SU-DHL-6 (cell line): ENCODE measurements at regions not wholly inside any gene's neighbourhood (a gene's known extent, or its start where the extent isn't known, plus 50 kb on each side); places are given as distances from the start of the nearest gene placed in this dataset.

Experiments
- EZH2phosphoT487 ChIP-seq: fragments of 200-600 bp; sonication (generic), shearing (Covaris generic); conservative IDR thresholded peaks from 2 replicates; pipeline ENCODE4 v1.6.1; 2018; ENCODE audit warnings: mild to moderate bottlenecking, antibody characterized with exemption, low read length, moderate library complexity, mixed read lengths
- TF ChIP-seq, protein P1 (sequence below): fragments of 200-600 bp; sonication (generic); IDR thresholded peaks from one replicate; pipeline ENCODE4 v1.5.1; 2017; ENCODE audit warnings: antibody characterized with exemption, mild to moderate bottlenecking, low read length, moderate library complexity; ENCODE audit not compliant: insufficient read depth, poor library complexity, severe bottlenecking

DNA sequence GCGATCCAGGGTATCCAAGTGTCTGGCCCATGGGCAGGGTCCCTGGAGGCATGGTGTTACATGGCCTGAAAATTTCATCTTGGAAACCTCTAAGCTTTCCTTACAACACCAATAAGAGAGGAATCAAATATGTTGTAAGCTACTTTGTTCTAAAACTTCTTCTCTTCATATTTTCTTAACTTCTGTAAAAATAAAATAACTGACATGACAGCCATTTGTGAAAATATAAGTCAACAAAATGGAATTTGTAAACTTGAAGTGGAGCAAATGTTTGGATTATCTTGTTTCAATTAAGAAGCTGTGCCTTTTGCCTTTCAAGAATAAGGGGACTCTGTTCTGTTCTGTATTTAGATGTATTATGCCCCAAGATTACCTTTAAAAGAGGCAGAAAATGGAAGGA lies 319.7 kb downstream of the LPIN1 start:
- TF ChIP-seq, protein P1, sequence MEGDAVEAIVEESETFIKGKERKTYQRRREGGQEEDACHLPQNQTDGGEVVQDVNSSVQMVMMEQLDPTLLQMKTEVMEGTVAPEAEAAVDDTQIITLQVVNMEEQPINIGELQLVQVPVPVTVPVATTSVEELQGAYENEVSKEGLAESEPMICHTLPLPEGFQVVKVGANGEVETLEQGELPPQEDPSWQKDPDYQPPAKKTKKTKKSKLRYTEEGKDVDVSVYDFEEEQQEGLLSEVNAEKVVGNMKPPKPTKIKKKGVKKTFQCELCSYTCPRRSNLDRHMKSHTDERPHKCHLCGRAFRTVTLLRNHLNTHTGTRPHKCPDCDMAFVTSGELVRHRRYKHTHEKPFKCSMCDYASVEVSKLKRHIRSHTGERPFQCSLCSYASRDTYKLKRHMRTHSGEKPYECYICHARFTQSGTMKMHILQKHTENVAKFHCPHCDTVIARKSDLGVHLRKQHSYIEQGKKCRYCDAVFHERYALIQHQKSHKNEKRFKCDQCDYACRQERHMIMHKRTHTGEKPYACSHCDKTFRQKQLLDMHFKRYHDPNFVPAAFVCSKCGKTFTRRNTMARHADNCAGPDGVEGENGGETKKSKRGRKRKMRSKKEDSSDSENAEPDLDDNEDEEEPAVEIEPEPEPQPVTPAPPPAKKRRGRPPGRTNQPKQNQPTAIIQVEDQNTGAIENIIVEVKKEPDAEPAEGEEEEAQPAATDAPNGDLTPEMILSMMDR, result no peak
- no peak for TF ChIP-seq EZH2phosphoT487
